Kidney (tissue), 13 donors: ENCODE measurements at regions not wholly inside any gene's neighbourhood (a gene's known extent, or its start where the extent isn't known, plus 50 kb on each side); places are given as distances from the start of the nearest gene placed in this dataset.

Experiments
- DNase-seq, 5 donors: peaks; one replicate each; pipeline ENCODE4 v3.0.0-alpha.2; 2013 to 2020
- FAIRE-seq: peaks from 2 replicates; lab custom pipeline; 2012; peaks lifted over from hg19 to GRCh38; lab: Jason Lieb, UNC
- H3K27ac ChIP-seq, 2 donors: one replicate each; pipeline ENCODE4 v1.7.0; 2013; ENCODE audit warnings: low read depth in 2 of 2, low read length in 2 of 2, inconsistent platforms in 1 of 2
- H3K27me3 ChIP-seq: one replicate; pipeline ENCODE4 v1.7.1; 2013; ENCODE audit warnings: low read length, inconsistent platforms; ENCODE audit not compliant: control insufficient read depth, insufficient read depth
- H3K36me3 ChIP-seq, 3 donors: one replicate each; pipeline versions ENCODE4 v1.7.0 to v1.7.1; 2013; ENCODE audit warnings: low read length in 3 of 3, control low read depth in 1 of 3, inconsistent platforms in 1 of 3; ENCODE audit not compliant: insufficient read depth in 3 of 3, control insufficient read depth in 2 of 3
- H3K4me1 ChIP-seq, 3 donors: one replicate each; pipeline versions ENCODE4 v1.7.0 to v1.7.1; 2013; ENCODE audit warnings: low read length in 3 of 3, inconsistent platforms in 1 of 3, low read depth in 1 of 3; ENCODE audit not compliant: control insufficient read depth in 2 of 3, insufficient read depth in 2 of 3
- H3K4me3 ChIP-seq, 3 donors: one replicate each; pipeline versions ENCODE4 v1.7.0 to v1.8.1; 2013; ENCODE audit warnings: low read length in 3 of 3, control low read depth in 1 of 3, inconsistent platforms in 1 of 3
- H3K9ac ChIP-seq, 3 donors: one replicate each; pipeline versions ENCODE4 v1.7.0 to v1.7.1; 2013; ENCODE audit warnings: low read length in 3 of 3, control low read depth in 1 of 3, inconsistent platforms in 1 of 3
- H3K9me3 ChIP-seq, 3 donors: one replicate each; pipeline versions ENCODE4 v1.7.0 to v1.7.1; 2013; ENCODE audit warnings: low read length in 3 of 3, control low read depth in 1 of 3, inconsistent platforms in 1 of 3; ENCODE audit not compliant: control insufficient read depth in 2 of 3, insufficient read depth in 1 of 3
- intact Hi-C: fragments of 100-400 bp; cut with DNase I; formaldehyde crosslinking; loops from one replicate; pipeline ENCODE4 v1.11.1; 2022
- TF ChIP-seq, protein P1 (sequence below): IDR thresholded peaks from 3 replicates; pipeline ENCODE4 v1.5.1; 2012; ENCODE audit warnings: mild to moderate bottlenecking, moderate library complexity, borderline replicate concordance; ENCODE audit not compliant: insufficient read depth; ENCODE audit errors: extremely low read depth
- donor health status: control.
- donor health status: control.
- donor health status: control.
- donor health status: control.
- donor health status: control.
- donor health status: DM: yes; HTN: yes; CAD: no.
- donor health status: Normal renal cell carcinoma (clear cell type).

DNA sequence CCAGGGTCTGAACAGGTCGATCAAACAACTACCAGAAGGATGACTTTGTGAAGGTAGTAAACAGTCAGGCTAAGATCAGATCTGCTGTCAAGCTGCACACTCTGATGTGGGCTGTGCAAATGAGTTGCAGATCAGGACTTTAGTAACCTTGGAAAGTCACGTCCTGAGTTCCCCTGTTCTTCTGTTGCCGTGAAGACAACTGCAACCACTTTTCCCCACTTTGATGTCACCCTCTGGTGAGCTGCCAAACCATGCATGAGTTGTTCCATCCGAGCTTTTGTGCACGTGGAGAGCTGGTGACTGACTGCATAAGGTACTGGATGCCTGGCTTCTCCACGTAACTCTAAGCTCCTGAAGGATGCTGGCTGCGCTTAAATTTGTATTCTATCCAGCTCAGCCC is 111.0 kb downstream of the CD83 start:
- H3K4me3 ChIP-seq: no peak overlapping the region
- H3K4me1 ChIP-seq: peaks cover 0 to 14% (median 10%) of the 10 kb centered on the region in 3 donors
- peaks cover 0 to 3% (median 0%) of the 10 kb centered on the region in 3 donors for H3K9me3 ChIP-seq
- no peaks in the 10 kb centered on the region for H3K36me3 ChIP-seq
- intact Hi-C loops: no loop called here
- FAIRE-seq (no peak), DNase-seq (peak; percentile 52 to 81 (median 68))
- no peaks in the 10 kb centered on the region for H3K27me3 ChIP-seq
- TF ChIP-seq, protein P1, sequence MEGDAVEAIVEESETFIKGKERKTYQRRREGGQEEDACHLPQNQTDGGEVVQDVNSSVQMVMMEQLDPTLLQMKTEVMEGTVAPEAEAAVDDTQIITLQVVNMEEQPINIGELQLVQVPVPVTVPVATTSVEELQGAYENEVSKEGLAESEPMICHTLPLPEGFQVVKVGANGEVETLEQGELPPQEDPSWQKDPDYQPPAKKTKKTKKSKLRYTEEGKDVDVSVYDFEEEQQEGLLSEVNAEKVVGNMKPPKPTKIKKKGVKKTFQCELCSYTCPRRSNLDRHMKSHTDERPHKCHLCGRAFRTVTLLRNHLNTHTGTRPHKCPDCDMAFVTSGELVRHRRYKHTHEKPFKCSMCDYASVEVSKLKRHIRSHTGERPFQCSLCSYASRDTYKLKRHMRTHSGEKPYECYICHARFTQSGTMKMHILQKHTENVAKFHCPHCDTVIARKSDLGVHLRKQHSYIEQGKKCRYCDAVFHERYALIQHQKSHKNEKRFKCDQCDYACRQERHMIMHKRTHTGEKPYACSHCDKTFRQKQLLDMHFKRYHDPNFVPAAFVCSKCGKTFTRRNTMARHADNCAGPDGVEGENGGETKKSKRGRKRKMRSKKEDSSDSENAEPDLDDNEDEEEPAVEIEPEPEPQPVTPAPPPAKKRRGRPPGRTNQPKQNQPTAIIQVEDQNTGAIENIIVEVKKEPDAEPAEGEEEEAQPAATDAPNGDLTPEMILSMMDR: no peak
- no peak overlapping the region for H3K9ac ChIP-seq
- H3K27ac ChIP-seq: no peak overlapping the region

DNA sequence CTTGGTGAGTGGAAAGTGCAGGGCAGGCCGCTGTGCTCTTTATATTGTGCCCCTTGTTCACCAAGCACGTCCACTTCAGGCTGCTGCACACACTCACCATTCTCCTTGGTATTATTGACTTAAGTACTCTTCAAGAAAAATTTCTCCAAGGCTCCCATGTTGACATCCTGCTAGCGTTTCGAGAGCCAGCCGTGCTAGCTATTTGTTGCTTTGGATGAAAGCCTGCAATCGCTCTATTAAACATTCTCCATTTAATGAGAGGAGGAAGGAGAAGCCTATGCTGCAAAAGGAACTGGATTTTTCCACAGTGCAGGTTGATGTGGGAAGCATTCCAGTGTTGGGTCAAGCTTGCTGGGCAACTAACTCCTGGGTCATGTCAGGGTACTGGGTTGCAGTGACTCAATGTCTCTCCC is 113.5 kb downstream of the CD83 start:
- no peak overlapping the region for H3K9ac ChIP-seq
- H3K9me3 ChIP-seq: peaks cover 0 to under 1% (median 0%) of the 10 kb centered on the region in 3 donors
- peak overlapping the region; percentile 23 to 35 for H3K27ac ChIP-seq
- H3K4me1 ChIP-seq: peaks cover 0 to 19% (median 16%) of the 10 kb centered on the region in 3 donors
- no peak overlapping the region for H3K4me3 ChIP-seq
- intact Hi-C loops: no loop called here
- DNase-seq (peak in 2 of 5 donors; percentile 38 to 48), FAIRE-seq (peak; percentile 33)
- H3K36me3 ChIP-seq: no peaks in the 10 kb centered on the region
- no peaks in the 10 kb centered on the region for H3K27me3 ChIP-seq
- TF ChIP-seq, protein P1: no peak

- DNase-seq: no peak
- no peak overlapping the region for H3K9ac ChIP-seq
- no peaks in the 10 kb centered on the region for H3K9me3 ChIP-seq
- H3K4me1 ChIP-seq: peaks cover 0 to 22% (median 22%) of the 10 kb centered on the region in 3 donors
- intact Hi-C loops: no loop called here
- H3K27ac ChIP-seq: peak overlapping the region; percentile 39 to 45
- H3K4me3 ChIP-seq: no peak overlapping the region
- no peaks in the 10 kb centered on the region for H3K36me3 ChIP-seq
- TF ChIP-seq, protein P1: no peak
- no peak for FAIRE-seq
- no peaks in the 10 kb centered on the region for H3K27me3 ChIP-seq
Measured at GRCh38 chr6:14231501-14232280, 114.1 kb downstream of the CD83 start.
